ENCODE measurements at regions not wholly inside any gene's neighbourhood (a gene's known extent, or its start where the extent isn't known, plus 50 kb on each side); places are given as distances from the start of the nearest gene placed in this dataset.

GRCh38 chr2:51581636-51582267 is 549.8 kb upstream of the NRXN1 start:
- H3K27ac ChIP-seq (ENCODE audit: extremely low read depth, low read depth, low read length), result no peak overlapping the region
- CTCF ChIA-PET, result no interaction called here
- H3K9me3 ChIP-seq (ENCODE audit: control insufficient read depth, insufficient read depth, low read depth, low read length), result no peaks in the 10 kb centered on the region
- TF ChIP-seq ZNF521 (tag by site-specific recombination; IDR thresholded peaks at IDR 0.05) (no peak), ZSCAN18 (tag by site-specific recombination; IDR thresholded peaks at IDR 0.05) (no peak), ZFHX2 (tag by site-specific recombination; conservative IDR thresholded peaks at IDR 0.05) (no peak), ZFP69B (tag by site-specific recombination; IDR thresholded peaks at IDR 0.05) (no peak), ZBTB44 (tag by site-specific recombination; IDR thresholded peaks at IDR 0.05) (no peak), ZBTB1 (tag by site-specific recombination; IDR thresholded peaks at IDR 0.05) (no peak), SALL2 (tag by site-specific recombination; IDR thresholded peaks at IDR 0.05; ENCODE audit: borderline replicate concordance) (no peak)
- TF ChIP-seq, protein P1, sequence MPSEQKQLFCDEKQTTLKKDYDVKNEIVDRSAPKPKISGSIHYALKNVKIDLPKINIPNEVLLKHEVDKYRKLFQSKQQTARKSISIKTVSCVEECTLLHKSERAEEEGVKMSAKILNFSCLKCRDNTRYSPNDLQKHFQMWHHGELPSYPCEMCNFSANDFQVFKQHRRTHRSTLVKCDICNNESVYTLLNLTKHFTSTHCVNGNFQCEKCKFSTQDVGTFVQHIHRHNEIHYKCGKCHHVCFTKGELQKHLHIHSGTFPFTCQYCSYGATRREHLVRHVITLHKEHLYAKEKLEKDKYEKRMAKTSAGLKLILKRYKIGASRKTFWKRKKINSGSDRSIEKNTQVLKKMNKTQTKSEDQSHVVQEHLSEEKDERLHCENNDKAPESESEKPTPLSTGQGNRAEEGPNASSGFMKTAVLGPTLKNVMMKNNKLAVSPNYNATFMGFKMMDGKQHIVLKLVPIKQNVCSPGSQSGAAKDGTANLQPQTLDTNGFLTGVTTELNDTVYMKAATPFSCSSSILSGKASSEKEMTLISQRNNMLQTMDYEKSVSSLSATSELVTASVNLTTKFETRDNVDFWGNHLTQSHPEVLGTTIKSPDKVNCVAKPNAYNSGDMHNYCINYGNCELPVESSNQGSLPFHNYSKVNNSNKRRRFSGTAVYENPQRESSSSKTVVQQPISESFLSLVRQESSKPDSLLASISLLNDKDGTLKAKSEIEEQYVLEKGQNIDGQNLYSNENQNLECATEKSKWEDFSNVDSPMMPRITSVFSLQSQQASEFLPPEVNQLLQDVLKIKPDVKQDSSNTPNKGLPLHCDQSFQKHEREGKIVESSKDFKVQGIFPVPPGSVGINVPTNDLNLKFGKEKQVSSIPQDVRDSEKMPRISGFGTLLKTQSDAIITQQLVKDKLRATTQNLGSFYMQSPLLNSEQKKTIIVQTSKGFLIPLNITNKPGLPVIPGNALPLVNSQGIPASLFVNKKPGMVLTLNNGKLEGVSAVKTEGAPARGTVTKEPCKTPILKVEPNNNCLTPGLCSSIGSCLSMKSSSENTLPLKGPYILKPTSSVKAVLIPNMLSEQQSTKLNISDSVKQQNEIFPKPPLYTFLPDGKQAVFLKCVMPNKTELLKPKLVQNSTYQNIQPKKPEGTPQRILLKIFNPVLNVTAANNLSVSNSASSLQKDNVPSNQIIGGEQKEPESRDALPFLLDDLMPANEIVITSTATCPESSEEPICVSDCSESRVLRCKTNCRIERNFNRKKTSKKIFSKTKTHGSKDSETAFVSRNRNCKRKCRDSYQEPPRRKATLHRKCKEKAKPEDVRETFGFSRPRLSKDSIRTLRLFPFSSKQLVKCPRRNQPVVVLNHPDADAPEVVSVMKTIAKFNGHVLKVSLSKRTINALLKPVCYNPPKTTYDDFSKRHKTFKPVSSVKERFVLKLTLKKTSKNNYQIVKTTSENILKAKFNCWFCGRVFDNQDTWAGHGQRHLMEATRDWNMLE (tag by site-specific recombination; conservative IDR thresholded peaks at IDR 0.05; ENCODE audit: low read depth), result no peak
- H3K36me3 ChIP-seq (ENCODE audit: control insufficient read depth in 2 of 2, insufficient read depth in 1 of 2, low read length in 2 of 2), result no peaks in the 10 kb centered on the region
- H3K4me3 ChIP-seq (ENCODE audit: low read depth, low read length), result no peak overlapping the region
- POLR2A ChIA-PET, result no interaction called here
- H3K4me1 ChIP-seq (ENCODE audit: control insufficient read depth, insufficient read depth, low read length), result no peaks in the 10 kb centered on the region

DNA sequence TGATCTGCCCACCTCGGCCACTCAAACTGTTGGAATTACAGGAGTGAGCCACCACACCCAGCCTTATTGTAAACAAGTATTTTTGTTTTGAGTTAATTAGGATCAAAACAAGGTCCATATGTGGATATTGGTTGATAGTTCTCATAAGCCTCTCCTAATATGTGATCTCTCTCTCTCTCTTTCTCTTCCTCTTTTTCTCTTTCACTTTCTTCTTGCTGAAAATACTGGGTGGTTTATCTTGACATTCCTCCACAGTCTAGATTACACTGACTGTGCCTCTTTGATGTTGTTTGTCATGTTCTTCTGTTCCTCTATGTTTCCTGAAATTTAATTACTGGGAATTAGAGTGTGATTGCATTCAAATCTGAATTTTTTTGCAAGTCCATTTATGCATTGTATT is 547.5 kb upstream of the NRXN1 start:
- TF ChIP-seq ZBTB8A (tag by site-specific recombination; IDR thresholded peaks at IDR 0.05) (no peak), ZNF366 (tag by site-specific recombination; conservative IDR thresholded peaks at IDR 0.05) (no peak), PRDM10 (tag by site-specific recombination; IDR thresholded peaks at IDR 0.05) (no peak), ZNF514 (tag by site-specific recombination; IDR thresholded peaks at IDR 0.05) (no peak), ZNF426 (tag by site-specific recombination; IDR thresholded peaks at IDR 0.05) (no peak), ZNF76 (tag by site-specific recombination; IDR thresholded peaks at IDR 0.05; ENCODE audit: borderline replicate concordance, low read depth) (no peak), ZNF664 (tag by site-specific recombination; IDR thresholded peaks at IDR 0.05) (no peak), KLF10 (tag by site-specific recombination; IDR thresholded peaks at IDR 0.05) (no peak), ZNF654 (tag by site-specific recombination; IDR thresholded peaks at IDR 0.05; ENCODE audit: low read depth) (no peak)
- TF ChIP-seq, protein P2, sequence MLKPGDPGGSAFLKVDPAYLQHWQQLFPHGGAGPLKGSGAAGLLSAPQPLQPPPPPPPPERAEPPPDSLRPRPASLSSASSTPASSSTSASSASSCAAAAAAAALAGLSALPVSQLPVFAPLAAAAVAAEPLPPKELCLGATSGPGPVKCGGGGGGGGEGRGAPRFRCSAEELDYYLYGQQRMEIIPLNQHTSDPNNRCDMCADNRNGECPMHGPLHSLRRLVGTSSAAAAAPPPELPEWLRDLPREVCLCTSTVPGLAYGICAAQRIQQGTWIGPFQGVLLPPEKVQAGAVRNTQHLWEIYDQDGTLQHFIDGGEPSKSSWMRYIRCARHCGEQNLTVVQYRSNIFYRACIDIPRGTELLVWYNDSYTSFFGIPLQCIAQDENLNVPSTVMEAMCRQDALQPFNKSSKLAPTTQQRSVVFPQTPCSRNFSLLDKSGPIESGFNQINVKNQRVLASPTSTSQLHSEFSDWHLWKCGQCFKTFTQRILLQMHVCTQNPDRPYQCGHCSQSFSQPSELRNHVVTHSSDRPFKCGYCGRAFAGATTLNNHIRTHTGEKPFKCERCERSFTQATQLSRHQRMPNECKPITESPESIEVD (tag by site-specific recombination; IDR thresholded peaks at IDR 0.05), result no peak
- TF ChIP-seq, protein P3, sequence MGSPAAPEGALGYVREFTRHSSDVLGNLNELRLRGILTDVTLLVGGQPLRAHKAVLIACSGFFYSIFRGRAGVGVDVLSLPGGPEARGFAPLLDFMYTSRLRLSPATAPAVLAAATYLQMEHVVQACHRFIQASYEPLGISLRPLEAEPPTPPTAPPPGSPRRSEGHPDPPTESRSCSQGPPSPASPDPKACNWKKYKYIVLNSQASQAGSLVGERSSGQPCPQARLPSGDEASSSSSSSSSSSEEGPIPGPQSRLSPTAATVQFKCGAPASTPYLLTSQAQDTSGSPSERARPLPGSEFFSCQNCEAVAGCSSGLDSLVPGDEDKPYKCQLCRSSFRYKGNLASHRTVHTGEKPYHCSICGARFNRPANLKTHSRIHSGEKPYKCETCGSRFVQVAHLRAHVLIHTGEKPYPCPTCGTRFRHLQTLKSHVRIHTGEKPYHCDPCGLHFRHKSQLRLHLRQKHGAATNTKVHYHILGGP (tag by site-specific recombination; IDR thresholded peaks at IDR 0.05), result no peak
- ChIA-PET CTCF (no interaction called here), POLR2A (no interaction called here)

More for the DNA sequence above, 547.5 kb upstream of the NRXN1 start:
- Histone ChIP-seq H3K36me3 (ENCODE audit: control insufficient read depth in 2 of 2, insufficient read depth in 1 of 2, low read length in 2 of 2) (no peaks in the 10 kb centered on the region), H3K4me1 (ENCODE audit: control insufficient read depth, insufficient read depth, low read length) (no peaks in the 10 kb centered on the region), H3K9me3 (ENCODE audit: control insufficient read depth, insufficient read depth, low read depth, low read length) (no peaks in the 10 kb centered on the region), H3K4me3 (ENCODE audit: low read depth, low read length) (no peak overlapping the region), H3K27ac (ENCODE audit: extremely low read depth, low read depth, low read length) (no peak overlapping the region)
